GM04503 (cell line): ENCODE measurements at regions not wholly inside any gene's neighbourhood (a gene's known extent, or its start where the extent isn't known, plus 50 kb on each side); places are given as distances from the start of the nearest gene placed in this dataset.

ENCODE experiments used
- DNase-seq: peaks from one replicate; pipeline ENCODE4 v3.0.0-alpha.2; 2012; ENCODE audit warnings: low read depth

GRCh38 chr1:83813576-83813975 lies 185.4 kb downstream of the TTLL7 start:
- no peak for DNase-seq

- no peak for DNase-seq
Observed at GRCh38 chr1:83810144-83810543, 188.8 kb downstream of the TTLL7 start.

- DNase-seq = no peak
Observed at GRCh38 chr1:83808536-83808935, 190.4 kb downstream of the TTLL7 start.

- DNase-seq = no peak
Observed at GRCh38 chr1:83807821-83808220, 191.1 kb downstream of the TTLL7 start.

GRCh38 chr1:83807231-83807630 lies 191.7 kb downstream of the TTLL7 start:
- no peak for DNase-seq

- DNase-seq = no peak
Observed at GRCh38 chr1:83805921-83806320, 193.0 kb downstream of the TTLL7 start.

DNA sequence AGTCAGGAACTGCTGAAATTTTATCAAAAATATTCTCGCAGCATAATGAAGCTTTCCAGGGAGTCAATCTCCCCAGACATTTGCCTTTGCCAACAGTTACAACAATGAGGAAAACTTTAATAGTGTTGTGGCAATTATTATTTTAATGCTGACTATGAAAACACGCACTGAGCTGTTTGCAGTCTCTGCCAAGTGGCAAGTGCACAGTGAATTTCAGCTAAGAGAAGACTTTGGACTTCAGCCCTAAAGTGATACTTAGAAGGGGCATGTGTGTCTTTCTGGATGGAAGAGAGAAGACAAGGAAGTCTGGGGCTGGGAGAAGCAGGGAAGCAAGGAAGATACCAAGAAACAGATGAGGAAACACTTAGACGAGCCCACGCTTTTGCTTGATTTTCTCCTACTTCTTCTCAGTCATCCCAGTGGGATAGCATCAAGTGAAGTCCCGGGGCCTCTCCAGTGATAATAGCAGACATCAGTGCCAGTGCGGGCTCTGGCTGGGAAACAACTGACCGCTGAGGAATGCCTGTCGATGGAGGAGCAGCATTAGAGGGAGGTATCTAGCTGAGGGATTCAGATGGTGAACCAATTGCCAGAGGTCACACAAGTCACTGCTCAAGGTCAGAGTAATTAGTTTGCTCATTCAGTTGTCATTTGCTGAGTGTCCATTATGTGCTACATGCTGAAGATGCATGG lies 196.3 kb downstream of the TTLL7 start:
- no peak for DNase-seq

GRCh38 chr1:83802023-83802422 lies 196.9 kb downstream of the TTLL7 start:
- DNase-seq = no peak

GRCh38 chr1:83800066-83800465 lies 198.9 kb downstream of the TTLL7 start:
- no peak for DNase-seq

- DNase-seq = no peak
Observed at GRCh38 chr1:83799594-83799993, 199.3 kb downstream of the TTLL7 start.

GRCh38 chr1:83798965-83799364 lies 200.0 kb downstream of the TTLL7 start:
- DNase-seq = no peak

- peak; percentile 58 for DNase-seq
Observed at GRCh38 chr1:83796409-83796808, 202.5 kb downstream of the TTLL7 start.

DNA sequence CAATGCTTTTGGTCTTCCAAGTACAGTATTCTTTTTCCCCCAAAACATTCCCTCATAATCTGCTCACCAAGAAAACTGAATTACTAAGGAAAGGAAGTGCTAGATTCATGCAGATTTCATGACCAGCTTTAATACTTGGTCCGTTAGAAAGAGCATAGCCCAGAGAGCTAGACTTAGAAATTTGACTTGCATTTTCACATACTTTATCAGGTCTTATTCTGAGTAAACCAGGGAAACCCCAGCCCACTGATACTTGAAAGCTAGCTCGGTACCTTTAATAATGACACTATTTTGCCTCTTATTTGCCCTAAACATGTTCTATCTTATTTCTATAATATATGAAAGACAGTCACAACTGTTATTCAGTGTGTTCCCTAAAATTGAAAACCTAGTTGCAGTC lies 204.5 kb downstream of the TTLL7 start:
- no peak for DNase-seq

GRCh38 chr1:83791821-83792437 lies 207.0 kb downstream of the TTLL7 start:
- peak; percentile 41 for DNase-seq

- no peak for DNase-seq
Observed at GRCh38 chr1:83790446-83790845, 208.5 kb downstream of the TTLL7 start.

GRCh38 chr1:83787246-83787998 lies 211.5 kb downstream of the TTLL7 start:
- no peak for DNase-seq

DNA sequence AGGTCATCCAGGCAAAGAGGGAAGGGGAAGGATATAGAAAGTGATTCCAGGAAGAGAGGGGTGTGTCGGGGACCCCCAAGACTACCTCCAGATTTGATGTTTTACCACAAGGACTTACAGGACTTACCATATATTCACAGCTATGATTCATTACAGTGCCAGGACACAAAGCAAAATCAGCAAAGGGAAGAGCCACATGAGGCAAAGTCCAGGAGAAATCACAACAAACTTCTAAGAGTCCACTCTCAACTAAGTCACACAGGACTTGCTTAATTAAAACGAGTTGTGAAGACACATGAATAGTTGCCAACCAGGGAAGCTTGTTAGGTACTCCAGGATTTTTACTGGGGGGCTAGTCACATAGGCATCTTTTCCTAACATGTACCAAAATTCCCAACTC lies 217.3 kb downstream of the TTLL7 start:
- DNase-seq = no peak

GRCh38 chr1:83779565-83779964 lies 219.4 kb downstream of the TTLL7 start:
- DNase-seq = no peak

GRCh38 chr1:83777758-83778101 lies 221.2 kb downstream of the TTLL7 start:
- no peak for DNase-seq

DNA sequence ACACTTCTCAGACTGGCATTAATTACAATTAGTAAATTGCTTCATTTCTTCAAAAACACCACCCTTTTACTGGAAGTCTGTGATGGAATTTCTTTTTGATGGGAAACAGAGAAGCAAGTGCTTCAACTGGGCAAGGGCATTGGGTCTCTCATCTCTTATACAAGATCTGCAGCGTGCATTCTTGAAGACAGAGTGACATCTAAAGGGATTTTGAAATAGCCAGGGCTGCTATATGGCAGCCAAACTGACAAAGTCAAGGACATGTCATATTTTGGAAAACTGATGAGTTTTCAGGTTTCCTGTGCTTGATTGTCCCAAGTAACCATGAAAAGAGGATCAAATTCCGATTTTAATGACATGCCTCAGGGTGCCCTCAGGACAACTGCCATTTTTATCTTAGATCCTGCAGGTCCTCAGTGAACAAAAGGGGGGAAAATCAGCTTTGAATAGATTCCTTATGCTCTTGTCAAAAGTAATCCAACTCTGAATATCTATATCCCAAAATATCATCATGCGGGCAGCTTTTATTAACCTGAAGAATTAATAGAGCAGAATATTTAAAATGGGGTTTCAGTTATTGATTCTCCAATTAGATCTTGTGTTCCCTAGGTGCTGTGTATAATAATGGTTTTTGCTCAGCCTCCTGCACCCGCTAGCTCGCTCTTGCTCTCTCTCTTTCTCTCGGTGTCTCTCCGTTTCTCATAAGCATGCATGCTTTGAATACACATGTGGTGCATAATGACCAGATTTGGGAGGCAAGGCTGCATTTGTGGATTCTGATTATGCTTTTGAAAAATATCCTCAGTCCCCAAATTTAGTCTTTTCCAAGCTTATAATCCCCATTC lies 221.8 kb downstream of the TTLL7 start:
- DNase-seq = no peak

- DNase-seq = no peak
Observed at GRCh38 chr1:83775977-83776603, 222.8 kb downstream of the TTLL7 start.

DNA sequence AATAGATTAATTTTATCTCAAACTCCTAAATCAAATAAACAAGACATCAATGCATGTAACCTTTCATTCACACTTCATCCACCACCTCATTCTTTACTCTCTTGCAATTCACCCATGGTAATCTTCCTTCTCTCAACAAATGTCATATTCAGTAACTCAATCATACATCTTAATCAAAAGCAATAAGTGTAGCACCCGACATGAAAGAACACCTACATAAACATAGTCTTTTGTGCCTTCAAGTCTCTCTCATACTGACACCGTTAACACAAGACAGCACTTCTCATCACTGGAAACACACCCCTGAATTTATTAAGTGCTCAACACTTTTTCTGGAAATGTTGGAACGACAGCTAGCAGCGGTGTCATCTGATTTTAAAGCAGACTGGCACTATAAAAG lies 225.9 kb downstream of the TTLL7 start:
- no peak for DNase-seq
